ENCODE measurements at regions not wholly inside any gene's neighbourhood (a gene's known extent, or its start where the extent isn't known, plus 50 kb on each side); places are given as distances from the start of the nearest gene placed in this dataset.
"Not testable (repeated sequence)": the region's sequence is repeated elsewhere in the genome, so short reads cannot be mapped to it uniquely, and the experiment has no call there.

GRCh38 chr9:102941868-102942267, 53.3 kb upstream of the CYLC2 start:
- DNase-seq (ENCODE audit: insufficient read length, low spot score): no peak
- FAIRE-seq: no peak
- TF ChIP-seq POLR2A (IDR thresholded peaks at IDR 0.05; ENCODE audit: low read depth, low read length): no peak

- peak; percentile 94 for FAIRE-seq
- DNase-seq (ENCODE audit: insufficient read length, low spot score): no peak
- no peak for TF ChIP-seq POLR2A (IDR thresholded peaks at IDR 0.05; ENCODE audit: low read depth, low read length)
Measured at GRCh38 chr9:102922526-102922925, 72.6 kb upstream of the CYLC2 start.

- no peak for DNase-seq (ENCODE audit: insufficient read length, low spot score)
- no peak for TF ChIP-seq POLR2A (IDR thresholded peaks at IDR 0.05; ENCODE audit: low read depth, low read length)
- FAIRE-seq: no peak
Measured at GRCh38 chr9:102911185-102911584, 83.9 kb upstream of the CYLC2 start.

- not testable (repeated sequence) for FAIRE-seq; DNase-seq (ENCODE audit: insufficient read length, low spot score)
Measured at GRCh38 chr9:102905795-102906194, 89.3 kb upstream of the CYLC2 start.

- no peak for DNase-seq (ENCODE audit: insufficient read length, low spot score)
- peak; percentile 70 for FAIRE-seq
- no peak for TF ChIP-seq POLR2A (IDR thresholded peaks at IDR 0.05; ENCODE audit: low read depth, low read length)
Measured at GRCh38 chr9:102892025-102892424, 103.1 kb upstream of the CYLC2 start.

- FAIRE-seq; DNase-seq (ENCODE audit: insufficient read length, low spot score): not testable (repeated sequence)
Measured at GRCh38 chr9:102888747-102889146, 106.4 kb upstream of the CYLC2 start.

- FAIRE-seq (no peak), DNase-seq (ENCODE audit: insufficient read length, low spot score) (no peak)
- TF ChIP-seq POLR2A (IDR thresholded peaks at IDR 0.05; ENCODE audit: low read depth, low read length): no peak
Measured at GRCh38 chr9:102875687-102876086, 119.4 kb upstream of the CYLC2 start.

GRCh38 chr9:102867488-102867887, 127.6 kb upstream of the CYLC2 start:
- DNase-seq (ENCODE audit: insufficient read length, low spot score): peak; percentile 7
- FAIRE-seq: peak; percentile 100
- no peak for TF ChIP-seq POLR2A (IDR thresholded peaks at IDR 0.05; ENCODE audit: low read depth, low read length)

GRCh38 chr9:102862478-102862877, 132.7 kb upstream of the CYLC2 start:
- TF ChIP-seq POLR2A (IDR thresholded peaks at IDR 0.05; ENCODE audit: low read depth, low read length): no peak
- FAIRE-seq (no peak), DNase-seq (ENCODE audit: insufficient read length, low spot score) (no peak)

GRCh38 chr9:102855641-102856040, 139.5 kb upstream of the CYLC2 start:
- peak; percentile 70 for FAIRE-seq
- TF ChIP-seq POLR2A (IDR thresholded peaks at IDR 0.05; ENCODE audit: low read depth, low read length): no peak

GRCh38 chr9:102845827-102846371, 149.2 kb upstream of the CYLC2 start:
- DNase-seq (ENCODE audit: insufficient read length, low spot score): no peak
- peak; percentile 87 for FAIRE-seq
- TF ChIP-seq POLR2A (IDR thresholded peaks at IDR 0.05; ENCODE audit: low read depth, low read length): no peak

More at GRCh38 chr9:102855641-102856040, 139.5 kb upstream of the CYLC2 start:
- no peak for DNase-seq (ENCODE audit: insufficient read length, low spot score)

- DNase-seq (ENCODE audit: insufficient read length, low spot score) (no peak), FAIRE-seq (no peak)
- TF ChIP-seq POLR2A (IDR thresholded peaks at IDR 0.05; ENCODE audit: low read depth, low read length): no peak
Measured at GRCh38 chr9:102844716-102845115, 150.4 kb upstream of the CYLC2 start.

- FAIRE-seq (peak; percentile 23), DNase-seq (ENCODE audit: insufficient read length, low spot score) (no peak)
- TF ChIP-seq POLR2A (IDR thresholded peaks at IDR 0.05; ENCODE audit: low read depth, low read length): no peak
Measured at GRCh38 chr9:102842423-102842822, 152.7 kb upstream of the CYLC2 start.

- FAIRE-seq (no peak), DNase-seq (ENCODE audit: insufficient read length, low spot score) (no peak)
- no peak for TF ChIP-seq POLR2A (IDR thresholded peaks at IDR 0.05; ENCODE audit: low read depth, low read length)
Measured at GRCh38 chr9:102841376-102841775, 153.8 kb upstream of the CYLC2 start.

GRCh38 chr9:102840335-102840734, 154.8 kb upstream of the CYLC2 start:
- FAIRE-seq: peak; percentile 55
- no peak for DNase-seq (ENCODE audit: insufficient read length, low spot score)
- TF ChIP-seq POLR2A (IDR thresholded peaks at IDR 0.05; ENCODE audit: low read depth, low read length): no peak

GRCh38 chr9:102832814-102833213, 162.3 kb upstream of the CYLC2 start:
- DNase-seq (ENCODE audit: insufficient read length, low spot score) (no peak), FAIRE-seq (peak; percentile 64)
- TF ChIP-seq POLR2A (IDR thresholded peaks at IDR 0.05; ENCODE audit: low read depth, low read length): no peak

All from H54 (cell line).